B cell (primary cell): ENCODE measurements at regions not wholly inside any gene's neighbourhood (a gene's known extent, or its start where the extent isn't known, plus 50 kb on each side); places are given as distances from the start of the nearest gene placed in this dataset.

ENCODE experiments used
- ATAC-seq: fragments of 200-7000 bp; cut with Tn5 transposase; one replicate; pipeline ENCODE4 v1.10.0; 2021; ENCODE audit warnings: low read depth, mild to moderate bottlenecking, moderate number of reproducible peaks, moderate library complexity
- CTCF ChIA-PET: fragments of 350-600 bp; sonication (Branson Sonifier 250); formaldehyde crosslinking; loops from one replicate; lab custom pipeline; 2021; ENCODE audit warnings: antibody characterized with exemption, inconsistent platforms; lab: Charles Lee
- POLR2A ChIA-PET: fragments of 350-600 bp; sonication (Branson Sonifier 250); formaldehyde crosslinking; loops from one replicate; lab custom pipeline; 2021; ENCODE audit warnings: antibody characterized with exemption; lab: Charles Lee
- DNase-seq: peaks from one replicate; pipeline ENCODE4 v3.0.0; 2013
- H2AFZ ChIP-seq: 2 replicates; pipeline ENCODE4 v1.6.1; 2012; ENCODE audit warnings: mild to moderate bottlenecking, low read depth, low read length; ENCODE audit not compliant: insufficient read depth, poor library complexity, severe bottlenecking
- H3K27ac ChIP-seq, 2 donors: 1 replicate in 1 of 2; 2 replicates in 1 of 2; pipeline ENCODE4 v1.5.1; 2012 to 2013; ENCODE audit warnings: low read length in 2 of 2, mild to moderate bottlenecking in 2 of 2, moderate library complexity in 1 of 2
- H3K27me3 ChIP-seq, 4 experiments: fragments of 200-600 bp in 1 of 4; sonication (generic) in 1 of 4; replicated peaks in 1 of 4; 1 replicate in 2 of 4; 2 replicates in 2 of 4; pipeline versions ENCODE4 v1.6.1 to v1.7.0; 2013 to 2016; ENCODE audit warnings: low read length in 3 of 4, mild to moderate bottlenecking in 2 of 4, mixed read lengths in 1 of 4, moderate library complexity in 1 of 4; ENCODE audit not compliant: insufficient read depth in 4 of 4, control insufficient read depth in 3 of 4; ENCODE audit errors: control extremely low read depth in 1 of 4
- H3K36me3 ChIP-seq, 2 experiments: replicated peaks in 1 of 2; 1 replicate in 1 of 2; 2 replicates in 1 of 2; pipeline versions ENCODE4 v1.6.1 to v1.7.1; 2013; ENCODE audit warnings: low read length in 1 of 2; ENCODE audit not compliant: insufficient read depth in 2 of 2, control insufficient read depth in 1 of 2; ENCODE audit errors: control extremely low read depth in 1 of 2, extremely low read depth in 1 of 2
- H3K4me1 ChIP-seq, 2 donors: fragments of 200-600 bp in 1 of 2; sonication (generic) in 1 of 2; 1 replicate in 1 of 2; 2 replicates in 1 of 2; pipeline versions ENCODE4 v1.5.1 to v1.6.1; 2013 to 2017; ENCODE audit warnings: low read length in 2 of 2; ENCODE audit not compliant: control insufficient read depth in 2 of 2, insufficient read depth in 2 of 2
- H3K4me2 ChIP-seq: replicated peaks from 2 replicates; pipeline ENCODE3; 2012; ENCODE audit warnings: mild to moderate bottlenecking, low read depth, low read length; ENCODE audit not compliant: poor library complexity, severe bottlenecking
- H3K4me3 ChIP-seq, 5 experiments: fragments of 200-600 bp in 1 of 5; sonication (generic) in 1 of 5; 1 replicate in 3 of 5; 2 replicates in 2 of 5; pipeline versions ENCODE4 v1.5.1 to v1.7.0; 2011 to 2016; ENCODE audit warnings: low read length in 4 of 5, mild to moderate bottlenecking in 4 of 5, low read depth in 2 of 5, control low read depth in 1 of 5, moderate library complexity in 1 of 5; ENCODE audit not compliant: insufficient read depth in 1 of 5; ENCODE audit errors: control extremely low read depth in 1 of 5, extremely low read depth in 1 of 5
- H3K79me2 ChIP-seq: fragments of 200-600 bp; sonication (generic); one replicate; pipeline ENCODE4 v1.6.0; 2016; ENCODE audit warnings: low read length; ENCODE audit not compliant: control insufficient read depth, insufficient read depth
- H3K9ac ChIP-seq: fragments of 200-600 bp; sonication (generic); 2 replicates; pipeline ENCODE4 v1.6.1; 2017; ENCODE audit warnings: mild to moderate bottlenecking, low read length, moderate library complexity
- H3K9me3 ChIP-seq, 3 donors: one replicate each; pipeline versions ENCODE4 v1.6.1 to v1.7.1; 2013; ENCODE audit warnings: low read length in 2 of 3; ENCODE audit not compliant: control insufficient read depth in 2 of 3, insufficient read depth in 1 of 3; ENCODE audit errors: control extremely low read depth in 1 of 3
- H4K20me1 ChIP-seq: 2 replicates; pipeline ENCODE4 v1.6.0; 2012; ENCODE audit warnings: mild to moderate bottlenecking, low read length; ENCODE audit not compliant: insufficient read depth, control insufficient read depth, poor library complexity, severe bottlenecking
- H3K27ac Mint-ChIP-seq: one replicate; pipeline ENCODE4 v1.8.0; 2021; ENCODE audit warnings: mixed read lengths
- H3K27me3 Mint-ChIP-seq: one replicate; pipeline ENCODE4 v1.8.0; 2021; ENCODE audit warnings: mixed read lengths
- H3K4me1 Mint-ChIP-seq: one replicate; pipeline ENCODE4 v1.8.0; 2021; ENCODE audit warnings: mixed read lengths
- H3K4me3 Mint-ChIP-seq: one replicate; pipeline ENCODE4 v1.8.0; 2021; ENCODE audit warnings: mixed read lengths
- H3K9me3 Mint-ChIP-seq: one replicate; pipeline ENCODE4 v1.8.0; 2022; ENCODE audit warnings: mixed read lengths; ENCODE audit not compliant: insufficient read depth
- EZH2 ChIP-seq: IDR thresholded peaks from 2 replicates; pipeline ENCODE4 v1.6.1; 2012; ENCODE audit warnings: borderline replicate concordance, low read depth, mild to moderate bottlenecking, moderate library complexity, low read length; ENCODE audit not compliant: insufficient read depth, poor library complexity, severe bottlenecking
- WGBS: methylation state at CpG from one replicate; pipeline ENCODE4 v1.1.5; 2013; ENCODE audit warnings: missing lambda C conversion rate; ENCODE audit not compliant: insufficient coverage; 5-methylcytosine and 5-hydroxymethylcytosine counted together
- intact Hi-C: fragments of 100-400 bp; cut with micrococcal nuclease; formaldehyde crosslinking; loops from one replicate; pipeline ENCODE4 v1.10.0; 2022
- TF ChIP-seq, protein P1 (sequence below): fragments of 200-600 bp; IDR thresholded peaks from one replicate; pipeline ENCODE4 v1.8.0; 2022; ENCODE audit warnings: antibody characterized with exemption, mild to moderate bottlenecking

DNA sequence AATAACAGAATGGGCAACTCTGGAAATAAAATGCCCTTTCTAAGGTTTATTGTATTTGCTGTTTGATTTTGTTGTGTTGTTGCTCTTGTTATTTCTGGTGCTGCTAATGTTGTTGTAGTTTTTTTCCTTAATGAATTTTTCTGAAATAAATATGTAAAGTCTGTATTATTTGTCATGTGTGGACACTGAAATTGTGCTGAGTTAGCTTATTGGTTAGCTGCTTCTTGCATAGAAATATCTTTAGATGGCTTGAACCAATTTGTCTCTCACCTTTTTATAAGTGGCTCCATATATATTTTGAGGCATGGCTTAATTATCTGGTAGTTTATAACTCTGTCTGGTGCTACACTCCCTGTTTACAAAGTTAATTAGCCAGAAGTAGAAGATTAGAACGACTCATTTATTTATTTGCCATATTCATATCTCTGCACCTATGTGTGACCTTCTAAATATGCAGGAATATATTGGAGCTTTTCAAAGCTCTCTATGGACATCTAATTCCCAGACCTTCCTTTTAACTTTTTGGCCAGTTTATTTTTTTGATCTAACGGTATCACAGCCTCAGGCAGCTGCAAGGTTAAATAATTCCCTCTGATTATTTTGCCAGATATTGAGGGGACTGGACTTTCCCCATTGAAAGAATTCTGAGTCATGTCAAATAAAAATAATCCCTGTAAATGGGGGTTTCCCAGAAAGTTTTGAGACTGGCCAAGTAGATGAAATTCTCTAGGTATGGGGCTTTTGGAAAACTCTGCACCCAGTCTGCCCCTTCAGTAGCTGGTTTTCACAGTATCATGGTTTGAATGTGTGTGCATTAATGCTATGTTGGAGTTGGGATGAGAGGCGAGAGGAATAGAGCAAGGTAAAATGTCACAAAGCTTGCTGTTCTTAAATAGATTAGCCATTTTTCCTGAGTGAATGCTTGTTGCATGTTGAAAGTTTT is 1331.7 kb upstream of the MIR17HG start:
- no peak overlapping the region for H2AFZ ChIP-seq
- H3K4me1 ChIP-seq = no peaks in the 10 kb centered on the region
- ChIA-PET CTCF (no interaction called here), POLR2A (no interaction called here)
- no peaks in the 10 kb centered on the region for H3K27me3 ChIP-seq
- no peaks in the 10 kb centered on the region for H3K36me3 ChIP-seq
- Mint-ChIP-seq H3K9me3 (no peaks in the 10 kb centered on the region), H3K4me1 (no peaks in the 10 kb centered on the region), H3K27ac (no peak overlapping the region), H3K27me3 (no peaks in the 10 kb centered on the region), H3K4me3 (no peak overlapping the region)
- no peaks in the 10 kb centered on the region for H4K20me1 ChIP-seq
- intact Hi-C loops = no loop called here
- H3K4me3 ChIP-seq = no peak overlapping the region
- no peak for ATAC-seq
- no peak overlapping the region for H3K27ac ChIP-seq
- DNase-seq = no peak
- H3K79me2 ChIP-seq = no peaks in the 10 kb centered on the region
- no peak overlapping the region for H3K4me2 ChIP-seq
- WGBS = 100% methylated on average over 1 of the region's 3 CpGs
- H3K9me3 ChIP-seq = no peaks in the 10 kb centered on the region
- no peak overlapping the region for H3K9ac ChIP-seq
- TF ChIP-seq, protein P1, sequence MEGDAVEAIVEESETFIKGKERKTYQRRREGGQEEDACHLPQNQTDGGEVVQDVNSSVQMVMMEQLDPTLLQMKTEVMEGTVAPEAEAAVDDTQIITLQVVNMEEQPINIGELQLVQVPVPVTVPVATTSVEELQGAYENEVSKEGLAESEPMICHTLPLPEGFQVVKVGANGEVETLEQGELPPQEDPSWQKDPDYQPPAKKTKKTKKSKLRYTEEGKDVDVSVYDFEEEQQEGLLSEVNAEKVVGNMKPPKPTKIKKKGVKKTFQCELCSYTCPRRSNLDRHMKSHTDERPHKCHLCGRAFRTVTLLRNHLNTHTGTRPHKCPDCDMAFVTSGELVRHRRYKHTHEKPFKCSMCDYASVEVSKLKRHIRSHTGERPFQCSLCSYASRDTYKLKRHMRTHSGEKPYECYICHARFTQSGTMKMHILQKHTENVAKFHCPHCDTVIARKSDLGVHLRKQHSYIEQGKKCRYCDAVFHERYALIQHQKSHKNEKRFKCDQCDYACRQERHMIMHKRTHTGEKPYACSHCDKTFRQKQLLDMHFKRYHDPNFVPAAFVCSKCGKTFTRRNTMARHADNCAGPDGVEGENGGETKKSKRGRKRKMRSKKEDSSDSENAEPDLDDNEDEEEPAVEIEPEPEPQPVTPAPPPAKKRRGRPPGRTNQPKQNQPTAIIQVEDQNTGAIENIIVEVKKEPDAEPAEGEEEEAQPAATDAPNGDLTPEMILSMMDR = no peak
- TF ChIP-seq EZH2 = no peak

DNA sequence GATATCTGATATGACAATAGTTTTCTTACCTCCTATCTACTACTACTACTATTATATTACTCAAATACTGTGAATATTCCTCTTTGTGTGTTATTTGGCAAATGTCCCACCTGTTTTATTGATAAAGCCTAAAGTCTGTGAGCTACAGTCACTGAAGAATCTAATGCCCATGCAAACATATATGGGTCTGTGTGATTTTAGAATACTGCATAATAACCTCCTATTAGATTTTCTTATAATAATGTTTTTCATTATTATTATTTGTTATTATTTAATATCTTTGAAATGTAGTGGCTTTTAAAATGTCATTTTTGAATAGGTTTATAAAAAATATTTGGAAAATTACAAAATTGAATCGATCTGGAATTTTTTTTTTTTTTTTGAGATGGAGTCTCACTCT is 1330.8 kb upstream of the MIR17HG start:
- Histone ChIP-seq H3K36me3 (no peaks in the 10 kb centered on the region), H3K4me3 (no peak overlapping the region), H2AFZ (no peak overlapping the region), H4K20me1 (no peaks in the 10 kb centered on the region), H3K9ac (no peak overlapping the region), H3K27ac (no peak overlapping the region), H3K79me2 (no peaks in the 10 kb centered on the region), H3K9me3 (no peaks in the 10 kb centered on the region), H3K4me1 (no peaks in the 10 kb centered on the region), H3K27me3 (no peaks in the 10 kb centered on the region), H3K4me2 (no peak overlapping the region)
- DNase-seq (no peak), ATAC-seq (no peak)
- no peak for TF ChIP-seq EZH2
- TF ChIP-seq, protein P1 = no peak
- WGBS = 100% methylated on average over 1 of the region's 1 CpG
- Mint-ChIP-seq H3K27me3 (no peaks in the 10 kb centered on the region), H3K4me3 (no peak overlapping the region), H3K4me1 (no peaks in the 10 kb centered on the region), H3K27ac (no peak overlapping the region), H3K9me3 (no peaks in the 10 kb centered on the region)
- POLR2A ChIA-PET = no interaction called here
- intact Hi-C loops = no loop called here
- CTCF ChIA-PET = no interaction called here
